Astrocyte of the spinal cord (primary cell): ENCODE measurements at regions not wholly inside any gene's neighbourhood (a gene's known extent, or its start where the extent isn't known, plus 50 kb on each side); places are given as distances from the start of the nearest gene placed in this dataset.

Experiments used
- DNase-seq: peaks from one replicate; pipeline ENCODE4 v3.0.0; 2011; ENCODE audit warnings: low read depth, low spot score
- H3K4me3 ChIP-seq: 2 replicates; pipeline ENCODE4 v1.5.1; 2011; ENCODE audit warnings: low read depth, mild to moderate bottlenecking, low read length, moderate library complexity
- CTCF ChIP-seq: IDR thresholded peaks from 2 replicates; pipeline ENCODE4 v1.5.1; 2012; ENCODE audit warnings: low read depth, mild to moderate bottlenecking, low read length, inconsistent platforms
- in situ Hi-C: cut with HindIII; loops from 2 replicates; pipeline ENCODE4 v1.10.0; 2017; ENCODE audit warnings: low sequenced_read_pairs

- in situ Hi-C loops: no loop called here
- no peak overlapping the region for H3K4me3 ChIP-seq
- no peak for TF ChIP-seq CTCF
- no peak for DNase-seq
These were observed 1202.3 kb downstream of the NSUN3 start for GRCh38 chr3:95265129-95265528.

DNA sequence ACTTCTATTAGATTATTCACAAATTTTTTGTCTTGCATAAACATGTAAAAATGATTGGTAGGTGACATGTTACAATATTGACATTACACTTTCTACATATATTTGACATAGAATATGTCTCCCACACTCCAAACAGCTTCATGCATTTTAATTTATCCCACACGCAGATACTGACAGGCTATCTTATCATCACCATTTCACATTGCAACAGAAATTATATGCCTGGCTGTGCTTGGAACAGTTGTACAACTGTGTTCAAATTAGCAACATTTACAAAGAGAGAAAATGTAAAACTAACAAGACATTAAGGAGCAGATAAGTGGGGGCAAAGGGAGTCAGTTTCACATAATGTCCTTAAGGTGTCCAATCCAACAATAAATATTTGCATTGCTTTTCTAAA is 1208.5 kb downstream of the NSUN3 start:
- in situ Hi-C loops: no loop called here
- no peak overlapping the region for H3K4me3 ChIP-seq
- no peak for DNase-seq
- TF ChIP-seq CTCF: no peak

GRCh38 chr3:95272166-95272565 is 1209.3 kb downstream of the NSUN3 start:
- H3K4me3 ChIP-seq: no peak overlapping the region
- TF ChIP-seq CTCF: no peak
- in situ Hi-C loops: no loop called here
- DNase-seq: no peak

GRCh38 chr3:95272781-95273180 is 1209.9 kb downstream of the NSUN3 start:
- no peak for DNase-seq
- no peak for TF ChIP-seq CTCF
- H3K4me3 ChIP-seq: no peak overlapping the region
- in situ Hi-C loops: no loop called here

- TF ChIP-seq CTCF: no peak
- DNase-seq: no peak
- no peak overlapping the region for H3K4me3 ChIP-seq
- in situ Hi-C loops: no loop called here
These were observed 1214.8 kb downstream of the NSUN3 start for GRCh38 chr3:95277613-95278012.

GRCh38 chr3:95280711-95281352 is 1218.0 kb downstream of the NSUN3 start:
- no peak for TF ChIP-seq CTCF
- in situ Hi-C loops: no loop called here
- no peak overlapping the region for H3K4me3 ChIP-seq
- DNase-seq: peak; percentile 27
